HG02610 (cell line): ENCODE measurements at regions not wholly inside any gene's neighbourhood (a gene's known extent, or its start where the extent isn't known, plus 50 kb on each side); places are given as distances from the start of the nearest gene placed in this dataset.
"Not testable (repeated sequence)": the region's sequence is repeated elsewhere in the genome, so short reads cannot be mapped to it uniquely, and the experiment has no call there.

Experiments
- ATAC-seq: cut with Tn5 transposase; IDR thresholded peaks from one replicate; pipeline ENCODE4 v1.9.1; 2021; ENCODE audit warnings: mild to moderate bottlenecking, moderate library complexity; ENCODE audit not compliant: unreplicated experiment

GRCh38 chr12:77229640-77230442 lies 164.5 kb upstream of the E2F7 start:
- no peak for ATAC-seq

- no peak for ATAC-seq
Measured at GRCh38 chr12:77228376-77228775, 163.0 kb upstream of the E2F7 start.

DNA sequence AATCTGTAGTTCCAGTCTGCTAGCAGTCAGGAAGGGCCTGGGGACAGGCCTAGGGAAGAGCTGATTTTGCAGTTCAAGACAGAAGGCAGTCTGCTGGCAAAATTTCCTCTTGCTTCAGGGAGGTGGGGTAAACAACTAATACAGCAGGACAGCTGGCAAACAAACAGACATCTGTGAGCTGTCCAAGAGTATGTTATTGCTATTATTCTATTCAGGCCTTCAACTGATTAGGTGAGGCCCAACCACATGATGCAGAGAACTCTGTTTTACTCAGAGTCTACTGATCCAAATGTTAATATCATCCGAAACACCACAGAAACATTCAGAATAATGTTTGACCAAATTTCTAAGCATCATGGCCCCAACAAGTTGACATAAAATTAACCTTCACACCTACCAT lies 161.0 kb upstream of the E2F7 start:
- ATAC-seq = no peak

GRCh38 chr12:77225373-77225772 lies 160.0 kb upstream of the E2F7 start:
- no peak for ATAC-seq

GRCh38 chr12:77224346-77224745 lies 159.0 kb upstream of the E2F7 start:
- ATAC-seq = no peak

DNA sequence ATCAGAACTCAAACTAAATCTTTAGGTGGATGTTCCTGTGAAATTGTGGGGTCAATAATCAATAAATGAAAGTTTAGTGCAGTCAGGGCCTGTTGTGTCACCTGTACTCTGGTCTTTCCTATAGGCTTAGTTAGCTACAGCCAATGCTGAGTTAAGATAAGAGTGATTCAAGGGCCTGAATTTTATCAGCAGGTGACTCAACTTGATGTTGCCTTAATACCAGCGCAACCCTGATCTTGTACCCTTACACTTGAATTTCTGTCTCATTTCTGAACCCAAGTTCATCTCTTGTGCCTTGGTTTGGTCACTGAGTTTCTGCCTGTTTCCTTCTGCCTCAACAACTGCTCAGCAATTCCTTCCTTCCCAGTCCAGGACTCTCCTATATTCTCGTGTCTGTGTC lies 157.0 kb upstream of the E2F7 start:
- no peak for ATAC-seq

DNA sequence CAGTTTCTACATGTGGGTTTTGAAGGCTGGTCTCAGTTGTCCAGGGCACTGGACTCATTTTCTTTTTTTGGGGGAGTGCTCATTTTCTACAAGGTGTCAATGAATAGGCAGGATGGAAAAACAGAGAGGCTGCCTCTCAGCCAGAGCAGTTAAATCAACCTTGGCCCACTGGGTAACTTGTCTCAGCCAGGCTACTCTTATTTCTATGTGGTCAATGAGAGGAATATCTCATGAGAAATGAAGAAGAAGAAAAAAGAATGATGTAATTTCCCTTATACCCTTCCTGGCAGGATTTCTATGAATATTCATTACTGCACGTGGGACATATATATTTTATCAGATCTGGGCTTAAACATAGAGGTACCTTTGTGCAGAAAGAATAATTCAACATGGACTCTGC lies 155.2 kb upstream of the E2F7 start:
- no peak for ATAC-seq

DNA sequence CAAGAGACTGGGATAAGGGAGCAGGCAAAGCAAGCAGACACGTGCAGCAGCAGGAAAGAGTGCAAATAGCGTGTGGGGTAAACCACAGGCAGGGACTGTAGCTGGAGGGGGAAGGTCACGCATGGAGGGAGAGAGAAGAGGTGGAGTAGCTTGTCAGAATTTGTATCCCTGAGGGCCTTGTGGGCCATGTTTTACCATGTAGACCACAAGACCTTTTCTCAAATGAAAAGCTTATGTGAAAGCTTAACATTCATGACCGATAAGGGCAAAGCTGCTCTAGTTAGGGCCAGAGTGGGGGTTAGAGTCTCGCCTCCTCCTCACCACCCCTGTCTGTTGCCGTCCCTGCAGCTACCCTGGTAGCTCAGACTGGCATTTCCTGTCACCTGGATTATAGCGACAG lies 152.9 kb upstream of the E2F7 start:
- ATAC-seq = peak; percentile 81

DNA sequence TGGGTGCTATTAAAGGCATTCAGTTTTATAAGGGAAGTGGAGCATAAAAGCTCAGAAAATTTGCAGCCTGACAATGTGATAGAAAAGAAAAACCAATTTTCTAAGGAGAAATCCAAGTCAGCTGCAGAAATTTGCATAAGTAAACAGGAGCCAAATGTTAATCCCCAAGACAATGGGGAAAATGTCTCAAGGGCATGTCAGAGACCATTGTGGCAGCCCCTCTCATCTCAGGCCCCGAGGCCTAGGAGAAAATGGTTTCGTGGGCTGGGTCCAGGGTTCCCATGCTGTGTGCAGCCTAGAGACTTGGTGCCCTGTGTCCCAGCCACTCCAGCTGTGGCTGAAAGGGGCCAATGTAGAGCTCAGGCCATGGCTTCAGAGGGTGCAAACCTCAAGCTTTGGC lies 150.8 kb upstream of the E2F7 start:
- not testable (repeated sequence) for ATAC-seq

DNA sequence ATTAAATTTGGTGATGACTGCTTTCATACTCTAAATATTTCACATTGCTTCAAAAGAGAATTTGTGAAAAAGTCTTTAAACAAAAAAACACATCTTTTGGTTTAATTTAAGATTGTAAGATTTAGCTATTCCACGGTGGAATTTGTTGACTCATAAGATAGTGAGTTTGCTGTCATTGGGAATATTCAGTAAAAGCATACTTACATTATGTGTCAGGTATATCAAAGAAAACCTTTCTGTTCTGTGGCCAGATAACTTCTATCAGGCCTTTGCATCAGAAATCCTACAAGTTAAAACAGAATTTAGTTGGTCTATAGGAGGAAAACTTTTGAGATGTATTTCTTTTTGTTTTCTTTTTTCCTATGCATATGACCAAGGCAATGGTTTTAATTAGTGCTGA lies 148.8 kb upstream of the E2F7 start:
- no peak for ATAC-seq

GRCh38 chr12:77213319-77213718 lies 147.9 kb upstream of the E2F7 start:
- no peak for ATAC-seq

GRCh38 chr12:77210724-77211123 lies 145.4 kb upstream of the E2F7 start:
- no peak for ATAC-seq

DNA sequence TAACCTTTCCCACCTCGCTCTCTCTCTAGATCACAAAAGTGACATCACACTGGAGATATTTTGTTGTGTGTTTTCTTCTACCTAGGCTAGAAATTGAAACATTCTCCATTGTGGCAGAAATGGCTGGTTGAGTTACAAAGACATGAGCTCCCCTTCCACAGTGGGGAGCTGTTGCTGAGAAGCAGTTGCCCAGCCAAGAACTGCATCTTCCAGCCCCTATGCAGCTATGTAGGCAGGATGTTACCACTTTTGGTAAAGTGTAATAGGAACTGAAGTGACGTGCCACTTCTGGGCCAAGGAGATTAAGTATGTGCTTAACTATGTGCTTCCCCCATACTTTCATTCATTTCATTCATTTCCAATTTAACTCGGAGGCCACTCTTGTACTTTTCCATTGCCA lies 138.7 kb upstream of the E2F7 start:
- no peak for ATAC-seq

DNA sequence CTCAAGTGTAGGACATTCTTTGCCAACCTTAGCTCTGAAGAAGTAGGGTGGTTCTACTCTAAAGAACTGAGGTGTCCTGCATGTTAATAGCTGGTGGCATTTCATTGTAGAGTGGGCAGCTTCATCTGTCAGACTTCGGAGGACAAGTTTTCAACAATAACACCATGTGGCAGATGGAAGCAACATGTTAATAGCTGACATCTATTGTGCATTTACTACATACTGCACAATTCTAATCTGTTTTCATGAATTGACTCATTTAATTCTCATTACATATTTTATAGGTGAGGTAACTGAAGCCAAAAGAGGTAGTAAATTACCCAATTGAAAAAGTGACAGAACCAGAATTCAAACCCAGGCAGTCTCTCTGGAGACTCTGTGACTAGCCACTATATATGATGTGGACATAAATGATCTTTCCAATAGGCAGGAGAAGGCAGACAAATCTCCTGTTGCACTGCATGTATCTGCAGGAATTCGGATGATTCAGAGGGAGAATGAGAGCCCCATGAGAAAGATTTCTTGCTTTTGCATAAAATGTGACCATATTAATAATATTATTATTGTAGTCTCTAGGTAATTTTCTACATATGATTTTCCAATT lies 137.2 kb upstream of the E2F7 start:
- ATAC-seq = no peak

- ATAC-seq = no peak
Measured at GRCh38 chr12:77189901-77190416, 124.6 kb upstream of the E2F7 start.

DNA sequence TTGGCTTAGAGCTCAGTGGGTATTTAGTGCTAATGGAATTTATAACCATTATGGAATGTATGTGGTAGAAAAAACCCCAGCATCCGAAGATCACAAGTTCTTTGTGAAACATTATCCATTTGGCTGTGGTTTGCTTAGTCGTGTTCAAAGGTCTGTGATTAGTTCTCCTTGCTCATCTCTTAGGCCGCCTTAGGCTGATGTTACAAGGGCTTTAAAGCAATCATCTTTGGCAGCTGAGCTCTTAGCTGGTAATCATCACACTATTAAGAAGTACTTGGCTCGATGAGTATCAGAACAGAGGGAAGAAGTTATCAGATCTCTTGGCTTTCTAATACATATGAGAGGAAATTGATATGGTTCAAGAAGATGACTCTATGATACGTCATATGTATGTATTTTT lies 124.1 kb upstream of the E2F7 start:
- no peak for ATAC-seq

- ATAC-seq = no peak
Measured at GRCh38 chr12:77179515-77179914, 114.1 kb upstream of the E2F7 start.

DNA sequence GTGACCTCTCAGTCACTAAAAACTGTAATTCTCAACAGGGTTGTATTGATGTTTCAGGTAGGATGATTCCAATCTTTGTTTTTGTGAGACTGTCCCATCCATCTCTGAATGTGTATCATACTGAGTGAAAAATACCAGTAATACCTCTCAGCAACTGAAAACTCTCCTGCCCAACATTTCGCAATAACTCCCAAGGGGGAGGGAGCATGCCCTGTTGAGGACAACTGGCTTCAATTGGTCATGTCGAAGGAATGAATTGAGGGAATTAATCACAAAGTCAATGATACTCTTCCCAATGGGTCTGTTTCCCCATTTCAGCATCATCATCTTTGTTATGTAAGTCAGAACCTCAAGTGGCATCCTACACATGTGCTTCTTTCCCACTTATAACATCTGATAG lies 102.4 kb upstream of the E2F7 start:
- no peak for ATAC-seq

DNA sequence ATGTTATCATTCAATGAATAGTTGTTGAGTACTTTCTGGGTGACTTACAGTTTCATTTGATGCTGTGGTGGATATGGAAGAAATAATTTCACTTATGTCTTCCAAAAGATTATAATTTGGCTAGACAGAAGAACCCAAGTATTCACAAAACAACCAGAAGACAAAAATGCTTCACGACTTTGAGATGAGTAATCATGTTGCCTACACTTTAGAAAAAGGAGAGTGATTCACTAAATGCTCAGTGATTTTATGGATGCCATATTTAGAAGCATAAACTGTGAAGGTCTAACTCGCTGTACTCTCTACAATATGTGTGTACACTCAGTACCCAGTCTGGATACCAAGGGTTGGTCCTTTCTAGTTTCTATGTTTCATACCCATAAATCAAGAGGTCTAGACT lies 101.3 kb upstream of the E2F7 start:
- no peak for ATAC-seq

DNA sequence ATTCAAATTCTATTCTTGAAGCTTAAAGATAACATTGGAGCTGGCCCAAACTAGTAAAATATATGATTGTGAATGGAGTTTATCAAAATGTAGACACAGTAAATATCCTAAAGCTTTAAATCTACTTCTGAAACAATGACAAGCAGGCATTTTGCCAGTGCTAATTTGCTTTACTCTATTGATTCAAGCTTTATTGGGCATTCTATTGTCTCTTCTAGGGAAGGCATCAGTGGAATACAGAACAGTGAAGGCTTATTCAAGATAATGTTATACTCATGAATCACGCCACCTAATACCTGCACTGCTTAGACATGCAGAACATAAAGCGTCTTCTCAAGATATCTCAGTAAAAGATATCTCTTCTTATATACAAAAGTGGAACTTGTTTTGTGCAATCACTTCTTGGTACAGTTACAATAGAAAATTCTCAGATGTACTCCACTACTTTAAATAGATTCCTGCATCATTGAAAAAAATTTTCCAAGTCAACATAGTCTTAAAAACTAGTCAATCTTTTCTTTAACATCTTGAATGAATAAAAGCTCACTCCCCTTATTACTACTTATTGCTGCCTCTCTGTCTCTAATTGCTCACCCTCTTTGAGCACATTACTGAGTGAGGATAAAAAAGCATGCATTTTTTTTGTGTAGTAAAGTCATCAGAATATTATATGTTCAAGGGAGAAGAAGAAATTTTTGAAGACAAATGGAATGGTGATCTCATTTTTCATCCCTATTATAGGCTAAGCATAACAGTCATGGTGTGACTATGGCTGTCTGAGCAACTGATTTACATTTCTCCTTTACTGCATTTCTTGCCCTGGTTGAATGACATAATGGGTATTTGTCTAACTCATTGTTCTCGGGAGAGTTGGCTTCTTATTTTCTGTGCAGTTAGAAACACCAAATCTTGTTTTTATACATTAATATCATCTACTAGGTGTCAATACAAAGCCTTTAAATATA lies 98.0 kb upstream of the E2F7 start:
- ATAC-seq = no peak

DNA sequence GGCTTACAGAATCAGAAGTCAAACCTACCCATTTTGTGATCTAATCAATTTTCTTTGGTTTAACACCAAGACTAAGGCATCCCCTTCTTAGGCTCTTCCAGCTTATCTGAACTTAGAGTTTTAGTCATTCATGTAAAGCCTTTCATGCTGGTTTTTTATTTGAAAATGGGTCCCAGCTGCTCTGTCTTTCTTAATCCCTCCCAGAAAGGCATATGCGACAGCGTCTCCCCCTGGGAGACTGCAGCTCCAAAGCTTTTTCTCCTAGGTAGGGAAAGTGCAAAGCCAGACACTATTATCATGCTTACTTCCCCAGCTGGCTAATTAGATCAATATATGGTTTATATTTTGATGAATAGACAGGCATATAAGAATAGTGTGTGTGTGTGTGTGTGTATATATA lies 96.6 kb upstream of the E2F7 start:
- ATAC-seq = no peak
